ENCODE measurements at regions not wholly inside any gene's neighbourhood (a gene's known extent, or its start where the extent isn't known, plus 50 kb on each side); places are given as distances from the start of the nearest gene placed in this dataset.

DNA sequence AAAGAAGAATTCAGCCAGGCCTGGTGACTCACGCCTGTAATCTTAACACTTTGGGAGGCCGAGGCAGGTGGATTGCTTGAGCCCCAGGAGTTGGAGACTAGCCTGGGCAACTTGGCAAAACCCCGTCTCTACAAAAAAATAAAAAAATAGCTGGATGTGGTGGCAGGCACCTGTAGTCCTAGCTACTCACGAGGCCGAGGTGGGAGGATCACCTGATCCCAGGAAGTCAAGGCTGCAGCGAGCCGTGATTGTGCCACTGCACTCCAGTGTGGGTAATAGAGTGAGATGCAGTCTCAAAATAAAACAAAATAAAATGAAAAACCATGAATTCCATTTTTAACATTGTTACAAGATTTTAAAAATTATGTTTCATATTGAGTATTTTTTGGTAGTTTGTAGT lies 988.9 kb upstream of the ZNF722 start:
- TF ChIP-seq, protein P1, sequence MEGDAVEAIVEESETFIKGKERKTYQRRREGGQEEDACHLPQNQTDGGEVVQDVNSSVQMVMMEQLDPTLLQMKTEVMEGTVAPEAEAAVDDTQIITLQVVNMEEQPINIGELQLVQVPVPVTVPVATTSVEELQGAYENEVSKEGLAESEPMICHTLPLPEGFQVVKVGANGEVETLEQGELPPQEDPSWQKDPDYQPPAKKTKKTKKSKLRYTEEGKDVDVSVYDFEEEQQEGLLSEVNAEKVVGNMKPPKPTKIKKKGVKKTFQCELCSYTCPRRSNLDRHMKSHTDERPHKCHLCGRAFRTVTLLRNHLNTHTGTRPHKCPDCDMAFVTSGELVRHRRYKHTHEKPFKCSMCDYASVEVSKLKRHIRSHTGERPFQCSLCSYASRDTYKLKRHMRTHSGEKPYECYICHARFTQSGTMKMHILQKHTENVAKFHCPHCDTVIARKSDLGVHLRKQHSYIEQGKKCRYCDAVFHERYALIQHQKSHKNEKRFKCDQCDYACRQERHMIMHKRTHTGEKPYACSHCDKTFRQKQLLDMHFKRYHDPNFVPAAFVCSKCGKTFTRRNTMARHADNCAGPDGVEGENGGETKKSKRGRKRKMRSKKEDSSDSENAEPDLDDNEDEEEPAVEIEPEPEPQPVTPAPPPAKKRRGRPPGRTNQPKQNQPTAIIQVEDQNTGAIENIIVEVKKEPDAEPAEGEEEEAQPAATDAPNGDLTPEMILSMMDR (IDR thresholded peaks at IDR 0.05), result no peak
- no peak for TF ChIP-seq ZFX (IDR thresholded peaks at IDR 0.05; ENCODE audit: borderline replicate concordance)

Measured in 22Rv1 (cell line).